ENCODE measurements at regions not wholly inside any gene's neighbourhood (a gene's known extent, or its start where the extent isn't known, plus 50 kb on each side); places are given as distances from the start of the nearest gene placed in this dataset.

- DNase-seq (ENCODE audit: low spot score) (no peak), ATAC-seq (no peak), FAIRE-seq (no peak)
- H3K79me2 ChIP-seq (ENCODE audit: insufficient read depth, low read length) = no peaks in the 10 kb centered on the region
- H3K36me3 ChIP-seq (replicated peaks in 1 of 2; ENCODE audit: control insufficient read depth in 1 of 2, insufficient read depth in 2 of 2, low read length in 2 of 2) = no peaks in the 10 kb centered on the region
- ChIA-PET POLR2A (no interaction called here), CTCF (ENCODE audit: low intra/inter-chr PET ratio, low total read pairs) (no interaction called here)
- no peak overlapping the region for H3K9ac ChIP-seq (ENCODE audit: insufficient read depth, low read depth, low read length)
- intact Hi-C loops (cut with micrococcal nuclease; ENCODE audit: unreplicated experiment) = no loop called here
- no peaks in the 10 kb centered on the region for H4K20me1 ChIP-seq (ENCODE audit: insufficient read depth, low read length)
- no peak overlapping the region for H2AFZ ChIP-seq (ENCODE audit: low read length)
- H3K27ac ChIP-seq (ENCODE audit: extremely low read length, insufficient read depth, low read length) = no peak overlapping the region
- H3K4me2 ChIP-seq (ENCODE audit: low read depth, low read length) = no peak overlapping the region
- WGBS (ENCODE audit: low lambda C conversion rate) = 4% methylated on average over 1 of the region's 1 CpG
- H3K4me3 ChIP-seq (replicated peaks in 1 of 3; ENCODE audit: insufficient read depth in 1 of 3, low read depth in 2 of 3, low read length in 3 of 3) = no peak overlapping the region
- no peaks in the 10 kb centered on the region for H3K9me3 ChIP-seq (ENCODE audit: low read length)
- no peaks in the 10 kb centered on the region for H3K4me1 ChIP-seq (ENCODE audit: insufficient read depth, low read length)
- no peaks in the 10 kb centered on the region for H3K27me3 ChIP-seq (ENCODE audit: control insufficient read depth in 1 of 2, insufficient read depth in 2 of 2, low read length in 2 of 2)
- in situ Hi-C loops (cut with HindIII; ENCODE audit: extremely low pct_ligation_motif_present, low pct_unique_long_range_greater_than_20kb) = no loop called here
- no TSS peak for BruUV-seq (replicated peaks)
- no peak for TF ChIP-seq ARID5B (CRISPR knock-in tag; IDR thresholded peaks at IDR 0.05)
- TF ChIP-seq, protein P1, sequence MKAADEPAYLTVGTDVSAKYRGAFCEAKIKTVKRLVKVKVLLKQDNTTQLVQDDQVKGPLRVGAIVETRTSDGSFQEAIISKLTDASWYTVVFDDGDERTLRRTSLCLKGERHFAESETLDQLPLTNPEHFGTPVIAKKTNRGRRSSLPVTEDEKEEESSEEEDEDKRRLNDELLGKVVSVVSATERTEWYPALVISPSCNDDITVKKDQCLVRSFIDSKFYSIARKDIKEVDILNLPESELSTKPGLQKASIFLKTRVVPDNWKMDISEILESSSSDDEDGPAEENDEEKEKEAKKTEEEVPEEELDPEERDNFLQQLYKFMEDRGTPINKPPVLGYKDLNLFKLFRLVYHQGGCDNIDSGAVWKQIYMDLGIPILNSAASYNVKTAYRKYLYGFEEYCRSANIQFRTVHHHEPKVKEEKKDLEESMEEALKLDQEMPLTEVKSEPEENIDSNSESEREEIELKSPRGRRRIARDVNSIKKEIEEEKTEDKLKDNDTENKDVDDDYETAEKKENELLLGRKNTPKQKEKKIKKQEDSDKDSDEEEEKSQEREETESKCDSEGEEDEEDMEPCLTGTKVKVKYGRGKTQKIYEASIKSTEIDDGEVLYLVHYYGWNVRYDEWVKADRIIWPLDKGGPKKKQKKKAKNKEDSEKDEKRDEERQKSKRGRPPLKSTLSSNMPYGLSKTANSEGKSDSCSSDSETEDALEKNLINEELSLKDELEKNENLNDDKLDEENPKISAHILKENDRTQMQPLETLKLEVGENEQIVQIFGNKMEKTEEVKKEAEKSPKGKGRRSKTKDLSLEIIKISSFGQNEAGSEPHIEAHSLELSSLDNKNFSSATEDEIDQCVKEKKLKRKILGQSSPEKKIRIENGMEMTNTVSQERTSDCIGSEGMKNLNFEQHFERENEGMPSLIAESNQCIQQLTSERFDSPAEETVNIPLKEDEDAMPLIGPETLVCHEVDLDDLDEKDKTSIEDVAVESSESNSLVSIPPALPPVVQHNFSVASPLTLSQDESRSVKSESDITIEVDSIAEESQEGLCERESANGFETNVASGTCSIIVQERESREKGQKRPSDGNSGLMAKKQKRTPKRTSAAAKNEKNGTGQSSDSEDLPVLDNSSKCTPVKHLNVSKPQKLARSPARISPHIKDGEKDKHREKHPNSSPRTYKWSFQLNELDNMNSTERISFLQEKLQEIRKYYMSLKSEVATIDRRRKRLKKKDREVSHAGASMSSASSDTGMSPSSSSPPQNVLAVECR (CRISPR knock-in tag; IDR thresholded peaks at IDR 0.05; ENCODE audit: borderline replicate concordance) = no peak
- TF ChIP-seq, protein P2, sequence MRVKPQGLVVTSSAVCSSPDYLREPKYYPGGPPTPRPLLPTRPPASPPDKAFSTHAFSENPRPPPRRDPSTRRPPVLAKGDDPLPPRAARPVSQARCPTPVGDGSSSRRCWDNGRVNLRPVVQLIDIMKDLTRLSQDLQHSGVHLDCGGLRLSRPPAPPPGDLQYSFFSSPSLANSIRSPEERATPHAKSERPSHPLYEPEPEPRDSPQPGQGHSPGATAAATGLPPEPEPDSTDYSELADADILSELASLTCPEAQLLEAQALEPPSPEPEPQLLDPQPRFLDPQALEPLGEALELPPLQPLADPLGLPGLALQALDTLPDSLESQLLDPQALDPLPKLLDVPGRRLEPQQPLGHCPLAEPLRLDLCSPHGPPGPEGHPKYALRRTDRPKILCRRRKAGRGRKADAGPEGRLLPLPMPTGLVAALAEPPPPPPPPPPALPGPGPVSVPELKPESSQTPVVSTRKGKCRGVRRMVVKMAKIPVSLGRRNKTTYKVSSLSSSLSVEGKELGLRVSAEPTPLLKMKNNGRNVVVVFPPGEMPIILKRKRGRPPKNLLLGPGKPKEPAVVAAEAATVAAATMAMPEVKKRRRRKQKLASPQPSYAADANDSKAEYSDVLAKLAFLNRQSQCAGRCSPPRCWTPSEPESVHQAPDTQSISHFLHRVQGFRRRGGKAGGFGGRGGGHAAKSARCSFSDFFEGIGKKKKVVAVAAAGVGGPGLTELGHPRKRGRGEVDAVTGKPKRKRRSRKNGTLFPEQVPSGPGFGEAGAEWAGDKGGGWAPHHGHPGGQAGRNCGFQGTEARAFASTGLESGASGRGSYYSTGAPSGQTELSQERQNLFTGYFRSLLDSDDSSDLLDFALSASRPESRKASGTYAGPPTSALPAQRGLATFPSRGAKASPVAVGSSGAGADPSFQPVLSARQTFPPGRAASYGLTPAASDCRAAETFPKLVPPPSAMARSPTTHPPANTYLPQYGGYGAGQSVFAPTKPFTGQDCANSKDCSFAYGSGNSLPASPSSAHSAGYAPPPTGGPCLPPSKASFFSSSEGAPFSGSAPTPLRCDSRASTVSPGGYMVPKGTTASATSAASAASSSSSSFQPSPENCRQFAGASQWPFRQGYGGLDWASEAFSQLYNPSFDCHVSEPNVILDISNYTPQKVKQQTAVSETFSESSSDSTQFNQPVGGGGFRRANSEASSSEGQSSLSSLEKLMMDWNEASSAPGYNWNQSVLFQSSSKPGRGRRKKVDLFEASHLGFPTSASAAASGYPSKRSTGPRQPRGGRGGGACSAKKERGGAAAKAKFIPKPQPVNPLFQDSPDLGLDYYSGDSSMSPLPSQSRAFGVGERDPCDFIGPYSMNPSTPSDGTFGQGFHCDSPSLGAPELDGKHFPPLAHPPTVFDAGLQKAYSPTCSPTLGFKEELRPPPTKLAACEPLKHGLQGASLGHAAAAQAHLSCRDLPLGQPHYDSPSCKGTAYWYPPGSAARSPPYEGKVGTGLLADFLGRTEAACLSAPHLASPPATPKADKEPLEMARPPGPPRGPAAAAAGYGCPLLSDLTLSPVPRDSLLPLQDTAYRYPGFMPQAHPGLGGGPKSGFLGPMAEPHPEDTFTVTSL (CRISPR knock-in tag; IDR thresholded peaks at IDR 0.05; ENCODE audit: borderline replicate concordance) = no peak
- TF ChIP-seq, protein P3, sequence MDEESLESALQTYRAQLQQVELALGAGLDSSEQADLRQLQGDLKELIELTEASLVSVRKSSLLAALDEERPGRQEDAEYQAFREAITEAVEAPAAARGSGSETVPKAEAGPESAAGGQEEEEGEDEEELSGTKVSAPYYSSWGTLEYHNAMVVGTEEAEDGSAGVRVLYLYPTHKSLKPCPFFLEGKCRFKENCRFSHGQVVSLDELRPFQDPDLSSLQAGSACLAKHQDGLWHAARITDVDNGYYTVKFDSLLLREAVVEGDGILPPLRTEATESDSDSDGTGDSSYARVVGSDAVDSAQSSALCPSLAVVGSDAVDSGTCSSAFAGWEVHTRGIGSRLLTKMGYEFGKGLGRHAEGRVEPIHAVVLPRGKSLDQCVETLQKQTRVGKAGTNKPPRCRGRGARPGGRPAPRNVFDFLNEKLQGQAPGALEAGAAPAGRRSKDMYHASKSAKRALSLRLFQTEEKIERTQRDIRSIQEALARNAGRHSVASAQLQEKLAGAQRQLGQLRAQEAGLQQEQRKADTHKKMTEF (CRISPR knock-in tag; IDR thresholded peaks at IDR 0.05) = no peak
- TF ChIP-seq ZNF781 (CRISPR knock-in tag; IDR thresholded peaks at IDR 0.05; ENCODE audit: borderline replicate concordance, not compliant biosample characterization) = no peak
- no peak for TF ChIP-seq DMAP1 (CRISPR knock-in tag; IDR thresholded peaks at IDR 0.05)
- TF ChIP-seq ZNF550 (CRISPR knock-in tag; IDR thresholded peaks at IDR 0.05; ENCODE audit: borderline replicate concordance) = no peak
Measured at GRCh38 chr4:59805176-59805575, 1395.0 kb upstream of the ADGRL3 start.
